NCI-H2029 treated with DMSO at 0.1 percent for 48 hours (cell line): ENCODE measurements at regions not wholly inside any gene's neighbourhood (a gene's known extent, or its start where the extent isn't known, plus 50 kb on each side); places are given as distances from the start of the nearest gene placed in this dataset.

ENCODE experiments used
- DNase-seq: peaks from one replicate; lab custom pipeline; 2025; lab: John Stamatoyannopoulos, UW

DNA sequence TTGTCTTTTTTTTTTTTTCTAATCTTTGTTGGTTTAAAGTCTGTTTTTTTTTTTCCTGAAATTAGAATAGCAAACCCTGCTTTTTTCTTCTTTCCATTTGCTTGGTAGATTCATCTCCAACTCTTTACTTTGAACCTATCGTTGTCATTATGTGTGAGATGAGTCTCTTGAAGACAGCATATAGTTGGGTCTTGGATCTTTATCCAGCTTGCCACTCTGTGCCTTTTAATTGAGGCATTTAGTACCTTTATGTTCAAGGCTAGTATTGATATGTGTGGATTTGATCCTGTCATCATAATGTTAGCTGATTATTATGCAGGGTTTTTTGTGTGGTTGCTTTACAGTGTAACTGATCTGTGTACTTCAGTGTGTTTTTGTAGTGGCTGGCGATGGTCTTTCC, 383.8 kb downstream of the MAN2A1 start:
- DNase-seq, result no peak

DNA sequence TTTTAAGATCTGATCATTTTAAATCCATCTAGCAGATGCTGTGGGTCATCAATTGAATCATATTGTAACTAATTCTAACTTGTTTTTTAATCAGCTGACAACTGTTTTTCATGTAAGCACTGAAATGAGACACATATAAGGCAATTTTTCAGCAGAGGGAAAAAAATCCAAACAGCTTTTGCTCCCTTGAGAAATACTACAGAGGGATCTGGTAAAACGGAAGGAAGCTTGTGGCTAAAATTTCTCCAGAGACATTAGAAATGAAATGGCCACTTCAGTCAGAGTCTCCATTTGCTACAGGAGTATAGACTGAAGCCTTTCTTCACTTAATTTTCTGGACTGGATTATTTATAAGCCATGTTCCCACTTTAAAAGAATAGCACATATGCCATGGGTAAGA, 385.9 kb downstream of the MAN2A1 start:
- DNase-seq, result no peak

DNA sequence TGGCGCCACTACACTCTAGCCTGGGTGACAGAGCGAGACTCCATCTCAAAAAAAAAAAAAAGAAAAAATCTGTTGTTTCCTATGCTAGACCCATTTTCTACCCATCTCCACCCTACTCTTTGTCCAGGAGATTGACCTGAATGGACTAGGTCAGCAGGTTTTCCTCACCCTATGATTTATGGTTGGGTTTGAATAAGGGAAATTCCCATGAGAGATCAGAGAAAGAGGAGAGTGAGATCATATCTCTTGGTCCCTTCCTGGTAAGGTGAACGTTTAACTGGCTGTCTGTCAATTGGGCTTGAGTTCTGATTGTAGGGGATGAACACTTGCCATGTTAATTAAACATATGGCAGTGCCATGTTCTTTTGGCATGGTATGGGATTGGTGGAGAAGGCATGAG, 387.4 kb downstream of the MAN2A1 start:
- DNase-seq, result no peak

DNA sequence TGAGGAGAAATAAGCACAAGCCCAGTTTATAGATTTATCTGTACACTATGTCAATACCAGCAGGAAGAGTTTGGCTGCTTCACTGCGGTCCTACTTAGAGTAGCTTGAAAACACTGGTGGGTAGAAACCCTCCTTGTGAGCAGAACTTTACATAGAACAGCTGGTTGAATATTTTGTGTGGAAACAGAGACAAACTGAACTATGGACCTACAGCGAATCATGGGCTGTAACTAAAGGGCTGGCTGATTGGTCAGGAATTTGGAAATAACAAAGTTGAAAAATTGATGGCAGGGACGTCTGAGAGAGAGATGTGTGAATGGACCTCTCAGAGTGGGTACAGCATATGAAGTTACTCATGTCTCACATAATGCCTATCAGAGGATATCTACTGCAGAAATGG, 392.5 kb downstream of the MAN2A1 start:
- no peak for DNase-seq

DNA sequence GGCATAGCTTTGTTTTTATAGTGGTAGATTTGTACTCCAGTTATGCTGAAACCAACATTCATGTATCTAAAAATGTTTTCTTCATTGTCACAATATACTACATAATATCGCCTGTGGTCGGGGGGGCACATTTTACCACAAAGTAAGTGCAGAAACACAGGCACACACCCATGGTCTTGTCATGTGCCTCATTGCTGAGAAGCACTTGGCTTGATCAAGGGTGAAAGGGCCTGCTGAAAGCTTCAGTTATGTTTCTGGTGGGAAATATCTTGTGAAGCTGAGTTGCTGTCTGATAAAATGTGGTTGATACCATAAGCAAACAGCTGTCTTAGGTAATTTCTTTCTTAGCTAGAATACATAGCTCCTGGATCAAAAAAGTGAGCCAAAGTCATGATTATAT, 393.1 kb downstream of the MAN2A1 start:
- no peak for DNase-seq

DNA sequence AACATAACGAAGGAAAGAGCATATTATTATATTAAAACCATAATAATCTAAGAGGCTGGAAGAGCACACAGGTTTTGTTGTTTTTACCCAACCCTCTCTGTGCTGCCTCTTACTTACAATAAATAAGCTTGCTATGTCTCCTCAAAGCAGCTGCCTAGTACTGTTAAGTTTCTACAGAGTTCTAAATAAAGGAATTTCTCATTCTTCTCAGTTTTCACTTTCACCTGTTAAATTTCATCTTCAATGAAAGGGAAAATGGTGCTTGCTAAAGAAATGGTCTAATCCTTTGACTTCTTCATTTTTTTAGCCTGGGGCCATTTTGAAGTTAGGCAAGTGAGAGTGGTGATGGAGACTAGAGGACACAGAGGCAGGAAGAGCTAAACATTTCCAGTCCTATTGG, 396.1 kb downstream of the MAN2A1 start:
- no peak for DNase-seq

DNA sequence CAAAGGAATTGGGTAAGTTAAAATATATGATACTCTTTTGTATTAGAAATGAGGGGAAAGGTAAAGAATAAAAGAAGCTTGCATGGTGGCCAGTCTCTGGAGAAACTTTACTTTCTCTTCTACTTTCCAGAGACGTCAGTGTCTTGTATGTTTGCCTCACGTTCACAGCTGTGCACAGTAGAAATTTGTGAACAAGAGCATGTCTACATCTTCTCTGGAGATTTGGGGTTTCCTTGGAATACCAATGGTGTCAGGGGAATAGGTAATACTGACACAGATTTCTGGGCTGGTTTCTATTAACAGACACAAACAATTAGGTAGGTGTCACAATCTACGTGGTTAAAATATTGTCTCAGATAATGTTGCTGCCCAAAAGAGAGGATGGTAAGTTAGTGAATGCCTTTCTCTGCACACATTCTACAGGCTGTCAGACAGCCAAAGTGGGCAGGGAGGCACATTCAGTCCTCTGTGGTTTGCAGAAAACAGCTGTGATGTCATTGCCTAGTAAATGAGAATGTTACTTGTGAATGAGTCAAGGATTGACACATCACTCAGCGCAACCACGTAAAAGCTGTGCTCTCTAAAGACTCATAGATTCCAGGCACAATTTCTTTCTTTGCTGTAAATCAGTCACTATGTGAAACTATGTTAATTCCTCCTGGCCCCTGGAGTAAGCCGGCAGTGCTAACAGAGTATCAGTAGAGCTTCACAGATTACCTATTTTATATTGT, 397.1 kb downstream of the MAN2A1 start:
- DNase-seq, result no peak

DNA sequence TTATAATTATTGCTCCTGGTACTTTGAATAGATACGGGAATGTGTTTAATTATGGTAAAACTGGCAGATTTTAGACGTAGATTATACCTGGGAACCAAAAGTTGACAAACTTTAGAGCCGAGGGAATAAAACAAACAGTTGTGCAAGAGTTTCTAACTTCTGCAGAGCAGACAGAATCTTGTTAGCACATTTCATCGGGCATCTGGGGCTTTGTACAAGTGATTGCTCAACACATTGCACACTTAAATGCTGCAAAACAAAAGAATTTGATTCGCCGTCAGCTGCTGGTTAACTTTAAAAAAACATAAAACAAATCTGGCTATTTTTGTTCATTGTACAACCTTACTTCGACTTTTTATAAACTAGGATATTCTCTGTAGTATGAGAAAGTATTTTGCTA, 398.1 kb downstream of the MAN2A1 start:
- no peak for DNase-seq

DNA sequence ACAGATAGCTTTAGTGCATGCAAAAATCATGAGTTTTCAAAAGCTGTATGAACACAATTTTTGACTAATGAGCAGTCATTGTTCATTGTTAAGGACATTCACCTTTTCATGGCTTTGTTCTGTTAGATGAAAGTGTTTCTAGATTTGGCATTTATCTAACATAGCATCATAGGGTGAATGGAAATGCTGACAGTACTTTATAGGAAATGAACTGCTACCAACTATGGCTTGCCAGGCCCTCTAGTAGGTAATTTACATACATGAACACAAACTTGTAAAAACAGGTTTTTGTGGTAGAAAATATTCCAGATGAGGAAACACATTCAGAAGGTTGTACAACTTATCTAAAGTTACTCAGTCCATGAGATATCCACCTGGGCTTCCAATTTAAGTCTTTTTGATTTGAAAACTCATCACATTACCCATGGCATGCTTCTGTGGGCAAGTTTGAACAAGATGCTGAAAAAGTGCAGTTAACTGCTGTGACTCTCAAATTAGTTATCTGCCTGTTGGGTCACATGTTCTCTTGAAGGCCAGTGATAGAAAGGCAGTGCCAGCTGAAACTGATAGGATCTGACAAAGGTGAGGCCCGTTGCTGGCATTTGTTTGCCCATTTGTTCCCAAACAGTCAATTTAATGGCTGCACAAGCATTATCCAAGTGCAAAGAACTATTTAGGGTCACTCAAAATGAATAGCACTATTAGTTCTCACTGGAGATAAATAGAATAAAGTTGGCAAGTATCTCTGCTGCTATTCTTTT, 399.1 kb downstream of the MAN2A1 start:
- DNase-seq, result no peak

DNA sequence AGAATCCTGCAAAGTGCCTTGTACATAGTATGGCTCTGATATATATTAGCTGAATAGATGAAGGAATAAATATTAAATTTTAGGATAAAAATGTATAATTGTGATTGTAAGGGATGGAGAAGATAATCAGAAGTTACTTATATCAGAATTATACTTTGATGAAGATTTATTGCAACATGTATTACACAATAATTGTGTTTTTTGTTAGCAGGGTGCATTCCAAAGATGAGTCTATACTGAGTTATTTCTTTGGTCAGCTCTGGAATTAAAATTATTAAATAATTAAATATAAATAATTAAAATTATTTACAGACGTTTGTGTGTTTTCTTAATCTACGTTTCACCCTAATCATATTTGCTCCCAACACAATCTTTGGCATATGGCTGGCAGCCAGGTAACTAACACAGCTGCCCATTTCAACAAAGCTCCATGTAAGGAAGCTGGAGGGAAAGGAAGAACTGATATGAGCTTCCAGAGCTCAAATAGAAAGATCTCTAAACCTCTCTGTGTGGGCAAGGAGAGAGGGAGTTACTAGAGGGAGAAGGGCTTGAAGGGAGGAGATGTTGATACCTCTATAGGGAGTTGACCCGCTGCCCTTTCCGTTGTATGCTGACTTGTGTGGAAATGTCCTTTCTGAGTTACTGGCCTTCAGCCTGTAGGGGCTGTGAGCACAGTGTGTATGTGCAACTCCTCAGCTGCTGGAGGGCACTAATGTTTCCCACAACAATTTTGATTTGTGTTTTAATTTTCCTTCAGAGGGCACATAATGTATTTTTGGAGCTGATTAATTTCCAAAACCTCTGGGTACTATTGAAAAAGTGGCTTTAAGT, 403.4 kb downstream of the MAN2A1 start:
- DNase-seq, result no peak

DNA sequence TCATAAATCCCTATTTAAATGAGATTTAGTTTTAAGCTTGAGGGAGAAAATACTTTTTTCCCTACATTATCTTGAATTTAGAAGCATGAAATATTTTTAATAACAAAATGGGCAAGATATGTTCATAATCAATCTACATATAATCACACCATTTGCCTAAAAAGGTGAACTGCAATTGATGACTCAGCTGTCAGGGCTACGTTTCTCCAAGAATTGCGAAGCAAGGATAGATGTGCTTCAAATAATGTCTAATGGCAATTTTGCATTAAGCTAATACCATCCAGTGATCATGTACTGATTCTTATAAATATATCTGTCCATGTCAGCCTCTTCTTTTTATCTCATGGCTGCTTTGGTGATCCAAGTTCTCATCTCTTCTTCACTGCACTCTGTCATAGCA, 404.4 kb downstream of the MAN2A1 start:
- no peak for DNase-seq

DNA sequence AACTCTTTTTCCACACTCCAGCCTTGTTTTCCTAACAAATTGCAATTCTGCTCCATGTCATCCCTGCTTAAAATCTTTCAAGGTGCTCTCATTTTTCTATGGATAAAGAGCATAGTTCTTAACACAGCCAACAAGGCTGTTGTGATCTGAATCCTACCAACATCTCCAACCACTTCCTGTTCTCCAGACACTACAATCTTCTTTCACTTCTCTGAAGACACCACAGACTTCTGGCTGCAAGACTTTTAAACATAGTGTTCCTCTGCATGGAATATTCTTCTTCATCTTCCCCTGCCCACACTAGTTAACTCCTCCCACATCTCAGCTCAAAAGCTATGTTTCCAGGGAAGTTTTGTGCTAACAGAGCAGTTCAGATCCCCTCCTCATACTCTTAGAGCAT, 404.8 kb downstream of the MAN2A1 start:
- no peak for DNase-seq

DNA sequence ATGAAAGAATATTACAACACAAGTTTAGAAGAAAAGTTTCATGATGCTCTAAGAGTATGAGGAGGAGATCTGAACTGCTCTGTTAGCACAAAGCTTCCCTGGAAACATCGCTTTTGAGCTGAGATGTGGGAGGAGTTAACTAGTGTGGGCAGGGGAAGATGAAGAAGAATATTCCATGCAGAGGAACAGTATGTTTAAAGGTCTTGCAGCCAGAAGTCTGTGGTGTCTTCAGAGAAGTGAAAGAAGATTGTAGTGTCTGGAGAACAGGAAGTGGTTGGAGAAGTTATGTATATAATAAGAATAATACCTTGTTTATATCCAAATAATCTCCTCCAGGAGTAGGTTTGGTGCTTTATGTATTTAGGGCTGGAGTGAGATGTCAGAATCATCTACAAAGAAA, 406.7 kb downstream of the MAN2A1 start:
- no peak for DNase-seq

DNA sequence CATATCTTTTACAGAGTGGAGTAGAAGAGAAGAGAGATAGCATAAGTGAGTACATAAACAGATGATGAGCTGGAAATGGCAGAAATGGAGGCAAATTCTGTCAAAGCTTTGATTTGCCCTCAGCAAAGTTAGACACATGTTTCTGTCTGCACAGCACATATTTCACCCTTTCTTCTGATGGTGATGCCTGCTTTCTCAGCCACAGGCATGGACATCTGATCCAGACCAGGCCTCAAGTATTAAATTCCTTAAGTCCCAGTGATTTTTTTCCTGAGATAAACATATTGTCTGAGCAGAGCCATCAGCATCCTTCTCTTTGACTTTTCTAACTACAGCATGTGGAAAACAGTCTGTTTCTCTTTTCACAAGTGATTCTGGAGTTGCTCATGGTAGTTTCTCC, 409.8 kb downstream of the MAN2A1 start:
- DNase-seq, result no peak

DNA sequence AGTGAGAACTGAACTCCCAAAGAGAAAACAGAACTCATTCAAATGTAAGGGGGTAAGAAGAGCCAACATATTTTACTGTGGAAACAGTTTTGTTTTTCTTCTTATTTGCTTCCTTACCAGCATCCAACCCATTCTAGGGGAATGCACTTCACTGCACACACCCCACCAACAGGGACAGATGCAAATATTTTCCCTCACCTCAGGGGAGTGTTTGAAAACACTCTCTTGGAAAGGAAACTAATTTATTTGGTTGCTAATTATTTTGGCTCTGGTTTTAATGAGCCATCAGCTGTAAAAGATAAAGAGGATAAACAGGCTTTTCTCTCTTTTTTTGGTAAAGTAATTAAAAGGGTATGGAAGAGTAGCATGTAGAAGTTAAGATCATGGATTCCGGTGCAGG, 413.4 kb downstream of the MAN2A1 start:
- no peak for DNase-seq

DNA sequence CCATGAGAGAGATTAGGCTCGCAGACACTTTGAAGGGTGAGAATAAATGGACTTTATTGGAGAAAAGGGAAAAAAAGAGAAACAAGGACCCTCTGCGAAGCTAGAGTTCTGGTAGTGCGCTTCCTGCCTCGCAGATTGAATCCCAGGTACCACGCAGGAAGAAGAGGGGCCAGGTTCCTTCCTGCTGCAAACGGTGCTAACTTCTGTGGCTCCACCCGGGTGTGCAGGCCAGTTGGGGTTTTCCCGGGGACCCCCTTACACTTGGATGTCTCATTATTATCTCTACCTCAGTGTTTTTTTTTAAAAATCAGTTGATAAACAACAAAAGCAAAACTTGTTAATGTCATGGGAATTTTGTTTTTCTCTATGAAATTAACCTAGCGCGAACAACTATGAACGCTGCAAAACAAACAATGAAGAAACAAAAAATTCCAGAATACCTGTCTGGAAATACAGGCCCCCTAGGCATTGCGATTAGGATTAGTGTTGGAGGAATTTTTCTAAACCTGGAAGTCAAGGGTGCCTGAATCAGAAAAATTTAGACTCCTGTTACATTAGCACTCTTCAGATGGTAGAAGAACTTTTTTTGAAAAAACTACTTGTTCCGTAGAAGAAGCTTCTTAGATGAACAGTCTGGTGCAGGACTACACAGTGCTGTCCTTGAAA, 414.5 kb downstream of the MAN2A1 start:
- no peak for DNase-seq

DNA sequence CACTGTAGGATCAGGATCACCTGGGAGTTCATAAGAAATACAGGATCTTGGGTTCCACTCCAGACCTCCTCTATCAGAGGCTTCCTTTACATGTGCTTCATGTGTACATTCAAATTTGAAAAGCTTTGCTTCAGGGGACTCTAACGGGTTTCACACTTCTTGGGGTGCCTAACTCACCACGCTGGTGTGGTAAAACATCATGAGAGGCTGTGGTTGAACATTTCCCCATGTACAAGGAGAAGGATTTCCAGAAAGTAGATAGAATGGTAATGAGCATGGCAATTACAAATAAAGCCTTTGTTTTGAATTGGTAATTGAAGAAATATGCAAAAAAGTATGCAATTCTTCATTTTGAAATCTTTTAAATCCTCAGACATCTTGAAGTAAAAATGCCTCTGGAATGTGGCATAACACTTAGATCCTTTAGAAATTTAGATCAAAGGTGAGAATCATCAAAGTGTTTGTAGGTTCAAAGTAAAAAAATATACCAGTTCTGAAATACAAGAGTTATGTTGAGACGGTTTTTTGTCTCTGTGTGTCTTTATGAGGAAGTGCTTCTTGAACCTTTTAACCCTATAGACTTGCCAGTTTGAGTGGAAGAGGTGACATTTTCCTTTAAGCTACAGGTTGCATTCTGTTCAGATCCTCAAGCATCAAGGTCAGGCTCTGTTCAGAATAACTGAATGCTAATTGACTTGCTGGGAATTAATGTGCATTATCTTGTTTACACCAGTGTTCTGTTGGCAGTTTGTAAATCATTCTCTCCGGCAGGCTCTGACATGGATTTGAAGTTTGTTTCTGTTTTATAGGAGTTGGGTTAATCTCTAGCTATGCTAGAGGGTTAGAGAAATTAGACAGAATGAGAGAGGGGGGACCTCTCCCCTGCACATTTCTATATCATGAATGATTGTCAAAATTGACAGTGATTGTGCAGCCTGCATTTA, 415.3 kb downstream of the MAN2A1 start:
- no peak for DNase-seq

DNA sequence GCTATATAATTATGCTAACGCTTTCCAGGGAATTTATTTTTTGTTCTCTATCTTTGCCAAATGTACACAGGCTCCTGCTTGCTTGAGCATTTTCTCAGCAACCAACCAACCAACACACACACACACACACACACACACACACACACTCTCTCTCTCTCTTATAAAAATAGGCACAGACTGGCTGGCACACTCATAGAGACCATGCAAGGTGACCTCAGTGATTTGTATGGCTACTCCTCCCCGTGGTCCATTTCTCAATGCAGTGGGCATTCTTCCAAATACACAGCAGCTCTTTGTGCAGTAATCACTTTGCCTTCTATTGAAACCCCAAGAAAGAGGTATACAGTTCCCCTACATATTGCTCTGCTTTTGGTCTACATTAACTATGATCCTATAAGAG, 416.0 kb downstream of the MAN2A1 start:
- DNase-seq, result no peak

DNA sequence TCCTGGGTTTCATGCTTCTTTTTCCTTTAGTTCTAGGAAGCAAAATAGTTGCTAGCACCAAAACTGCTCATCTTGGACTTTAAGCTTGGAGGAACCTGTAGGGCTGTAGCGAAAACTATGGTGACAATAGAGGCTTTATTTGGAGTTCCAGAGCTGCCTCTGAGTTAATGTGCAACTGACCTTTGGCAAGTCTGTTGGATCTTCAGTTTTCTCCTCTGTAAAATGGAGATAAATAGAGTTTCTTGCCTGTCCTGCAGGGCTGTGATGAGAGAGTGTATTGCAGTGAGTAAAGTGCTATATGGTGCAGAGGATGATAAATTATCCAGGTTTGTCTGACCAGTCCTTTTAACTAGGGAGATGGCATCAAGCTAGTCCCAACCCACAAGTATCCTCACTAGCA, 417.0 kb downstream of the MAN2A1 start:
- DNase-seq, result no peak

DNA sequence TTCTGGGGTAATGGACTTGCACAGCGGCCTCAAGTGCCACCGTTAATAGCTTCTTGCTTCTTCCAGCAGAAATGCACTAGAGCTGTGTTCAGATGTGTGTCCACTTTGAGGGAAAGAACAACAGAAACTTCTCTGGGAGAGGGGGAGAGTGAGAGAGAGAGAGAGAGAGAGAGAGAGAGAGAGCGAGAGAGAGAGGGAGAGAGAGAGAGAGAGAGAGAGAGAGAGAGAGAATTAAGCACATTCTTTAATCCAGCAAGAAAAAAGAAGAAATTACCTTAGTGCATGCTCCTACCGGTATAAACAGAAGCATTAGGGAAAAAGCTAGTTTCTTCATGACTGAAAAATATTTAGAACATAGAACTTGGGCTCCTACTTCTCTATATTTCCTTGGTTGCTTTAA, 418.8 kb downstream of the MAN2A1 start:
- DNase-seq, result no peak

DNA sequence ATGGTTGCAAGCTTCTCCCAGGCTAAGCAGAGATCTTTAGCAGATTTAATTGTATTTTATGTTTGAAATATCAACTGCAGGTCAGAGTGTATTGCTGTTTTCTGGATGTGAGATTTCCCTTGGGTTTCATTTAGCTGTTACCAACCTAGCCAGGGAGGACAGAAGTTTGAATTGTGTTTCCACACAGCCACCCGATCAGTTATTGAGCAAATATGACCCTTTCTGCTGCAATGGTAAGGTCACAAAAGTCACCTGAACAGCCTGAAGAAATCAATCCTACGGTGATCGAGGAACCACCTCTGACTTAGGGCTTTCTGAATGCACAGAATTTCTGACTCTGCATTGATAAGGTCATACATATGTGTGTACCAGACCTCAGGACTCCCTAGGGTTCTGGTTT, 419.9 kb downstream of the MAN2A1 start:
- DNase-seq, result no peak
